NK-92 treated with Interleukin-12 subunit alpha and Interleukin-12 subunit beta, amount 100 ng/mL, for 24 hours (cell line): ENCODE measurements at regions not wholly inside any gene's neighbourhood (a gene's known extent, or its start where the extent isn't known, plus 50 kb on each side); places are given as distances from the start of the nearest gene placed in this dataset.
"Not testable (repeated sequence)": the region's sequence is repeated elsewhere in the genome, so short reads cannot be mapped to it uniquely, and the experiment has no call there.

ENCODE experiments used
- DNase-seq: peaks from one replicate; lab custom pipeline; 2025; lab: John Stamatoyannopoulos, UW

GRCh38 chr10:36051500-36051991, 409.4 kb upstream of the FZD8 start:
- DNase-seq, result no peak

- no peak for DNase-seq
Observed at GRCh38 chr10:36050763-36051499, 408.8 kb upstream of the FZD8 start.

- DNase-seq, result no peak
Observed at GRCh38 chr10:36048780-36049179, 406.7 kb upstream of the FZD8 start.

- no peak for DNase-seq
Observed at GRCh38 chr10:36048236-36048635, 406.1 kb upstream of the FZD8 start.

GRCh38 chr10:36042135-36042534, 400.0 kb upstream of the FZD8 start:
- no peak for DNase-seq

- no peak for DNase-seq
Observed at GRCh38 chr10:36038316-36038955, 396.3 kb upstream of the FZD8 start.

- no peak for DNase-seq
Observed at GRCh38 chr10:36036137-36036536, 394.0 kb upstream of the FZD8 start.

GRCh38 chr10:36033808-36034207, 391.7 kb upstream of the FZD8 start:
- no peak for DNase-seq

GRCh38 chr10:36030516-36030915, 388.4 kb upstream of the FZD8 start:
- no peak for DNase-seq

GRCh38 chr10:36026656-36027390, 384.7 kb upstream of the FZD8 start:
- DNase-seq, result no peak

GRCh38 chr10:36026081-36026480, 384.0 kb upstream of the FZD8 start:
- no peak for DNase-seq

GRCh38 chr10:36023939-36024338, 381.8 kb upstream of the FZD8 start:
- no peak for DNase-seq

GRCh38 chr10:36021096-36021495, 379.0 kb upstream of the FZD8 start:
- DNase-seq, result no peak

- no peak for DNase-seq
Observed at GRCh38 chr10:36019749-36020148, 377.7 kb upstream of the FZD8 start.

GRCh38 chr10:36018996-36019395, 376.9 kb upstream of the FZD8 start:
- no peak for DNase-seq

- DNase-seq, result no peak
Observed at GRCh38 chr10:36017137-36017536, 375.0 kb upstream of the FZD8 start.

GRCh38 chr10:36007369-36007768, 365.3 kb upstream of the FZD8 start:
- DNase-seq, result no peak

GRCh38 chr10:36003688-36004087, 361.6 kb upstream of the FZD8 start:
- no peak for DNase-seq

GRCh38 chr10:36003031-36003600, 361.0 kb upstream of the FZD8 start:
- no peak for DNase-seq

- DNase-seq, result no peak
Observed at GRCh38 chr10:36002445-36002844, 360.3 kb upstream of the FZD8 start.

GRCh38 chr10:36000754-36001153, 358.7 kb upstream of the FZD8 start:
- not testable (repeated sequence) for DNase-seq

- no peak for DNase-seq
Observed at GRCh38 chr10:35998026-35998425, 355.9 kb upstream of the FZD8 start.

GRCh38 chr10:35995485-35995884, 353.4 kb upstream of the FZD8 start:
- DNase-seq, result no peak
